Lung (tissue), 11 donors: ENCODE measurements at regions not wholly inside any gene's neighbourhood (a gene's known extent, or its start where the extent isn't known, plus 50 kb on each side); places are given as distances from the start of the nearest gene placed in this dataset.

Experiments
- ATAC-seq: fragments of 200-7000 bp; cut with Tn5 transposase; one replicate; pipeline ENCODE4 v1.9.1; 2020; ENCODE audit warnings: moderate number of reproducible peaks; ENCODE audit not compliant: insufficient read depth, low FRiP score
- DNase-seq, 3 donors: peaks; one replicate each; pipeline ENCODE4 v3.0.0-alpha.2; 2013 to 2017
- H3K27ac ChIP-seq, 2 donors: one replicate each; pipeline ENCODE4 v1.5.1; 2013; ENCODE audit warnings: mild to moderate bottlenecking in 2 of 2, moderate library complexity in 2 of 2, control low read depth in 1 of 2, inconsistent platforms in 1 of 2, low read depth in 1 of 2, low read length in 1 of 2
- H3K27me3 ChIP-seq, 3 donors: one replicate each; pipeline ENCODE4 v1.5.1; 2013; ENCODE audit warnings: low read length in 2 of 3; ENCODE audit not compliant: control insufficient read depth in 3 of 3, insufficient read depth in 3 of 3
- H3K36me3 ChIP-seq, 4 donors: one replicate each; pipeline ENCODE4 v1.5.1; 2013; ENCODE audit warnings: low read length in 4 of 4, mild to moderate bottlenecking in 1 of 4, moderate library complexity in 1 of 4; ENCODE audit not compliant: control insufficient read depth in 4 of 4, insufficient read depth in 4 of 4
- H3K4me1 ChIP-seq, 5 donors: one replicate each; pipeline ENCODE4 v1.5.1; 2013; ENCODE audit warnings: low read length in 5 of 5, mild to moderate bottlenecking in 2 of 5, moderate library complexity in 1 of 5; ENCODE audit not compliant: control insufficient read depth in 5 of 5, insufficient read depth in 5 of 5
- H3K4me3 ChIP-seq: one replicate; pipeline ENCODE4 v1.5.1; 2013; ENCODE audit warnings: mild to moderate bottlenecking, control low read depth, moderate library complexity
- H3K9ac ChIP-seq, 2 donors: one replicate each; pipeline ENCODE4 v1.5.1; 2013; ENCODE audit warnings: low read length in 2 of 2, control low read depth in 1 of 2; ENCODE audit not compliant: insufficient read depth in 1 of 2
- H3K9me3 ChIP-seq, 4 donors: one replicate each; pipeline ENCODE4 v1.5.1; 2013; ENCODE audit warnings: low read length in 3 of 4, mild to moderate bottlenecking in 1 of 4, moderate library complexity in 1 of 4; ENCODE audit not compliant: control insufficient read depth in 4 of 4, insufficient read depth in 3 of 4
- WGBS, 2 donors: extraction: QIAGEN DNeasy Blood & Tissue Kit; methylation state at CpG; one replicate each; pipeline ENCODE4 v1.1.7; 2013; 5-methylcytosine and 5-hydroxymethylcytosine counted together
- TF ChIP-seq, protein P1 (sequence below): IDR thresholded peaks from 2 replicates; pipeline ENCODE4 v1.5.1; 2012; ENCODE audit warnings: mild to moderate bottlenecking; ENCODE audit errors: control extremely low read depth, extremely low read depth
- donor health status: control.
- donor health status: control.
- donor health status: Bipolar disorder and iron deficiency.
- donor health status: healthy.
- donor health status: DM: yes; HTN: yes; CAD: no.

DNA sequence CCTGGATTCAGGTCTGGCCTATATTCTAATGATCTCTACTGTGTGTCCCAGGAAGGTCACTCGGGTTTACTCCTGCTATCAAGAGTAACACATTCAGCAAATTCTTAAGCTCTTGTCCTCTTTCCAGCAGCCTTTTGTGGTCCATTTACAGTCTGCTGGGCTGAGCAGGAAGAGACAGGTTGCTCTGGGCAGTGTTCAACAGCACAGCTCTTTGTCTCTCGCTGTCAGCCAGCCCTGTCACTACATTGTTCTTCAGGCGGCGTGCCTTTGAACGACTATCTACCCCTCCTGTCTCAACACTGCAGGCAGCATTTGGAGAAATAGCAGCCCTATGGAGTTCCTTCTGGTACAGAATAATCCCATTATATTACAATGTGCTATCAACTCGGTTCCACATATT lies 192.2 kb upstream of the TBX20 start:
- no peak for DNase-seq
- Histone ChIP-seq H3K4me1 (no peaks in the 10 kb centered on the region), H3K4me3 (no peak overlapping the region), H3K9me3 (peaks cover 0 to 2% (median 0%) of the 10 kb centered on the region in 4 donors), H3K36me3 (no peaks in the 10 kb centered on the region), H3K27ac (no peak overlapping the region), H3K27me3 (peaks cover 0 to 2% (median 0%) of the 10 kb centered on the region in 3 donors), H3K9ac (no peak overlapping the region)
- ATAC-seq: no peak
- 67% methylated on average over 6 of the region's 6 CpGs for WGBS, 2 donors
- TF ChIP-seq, protein P1, sequence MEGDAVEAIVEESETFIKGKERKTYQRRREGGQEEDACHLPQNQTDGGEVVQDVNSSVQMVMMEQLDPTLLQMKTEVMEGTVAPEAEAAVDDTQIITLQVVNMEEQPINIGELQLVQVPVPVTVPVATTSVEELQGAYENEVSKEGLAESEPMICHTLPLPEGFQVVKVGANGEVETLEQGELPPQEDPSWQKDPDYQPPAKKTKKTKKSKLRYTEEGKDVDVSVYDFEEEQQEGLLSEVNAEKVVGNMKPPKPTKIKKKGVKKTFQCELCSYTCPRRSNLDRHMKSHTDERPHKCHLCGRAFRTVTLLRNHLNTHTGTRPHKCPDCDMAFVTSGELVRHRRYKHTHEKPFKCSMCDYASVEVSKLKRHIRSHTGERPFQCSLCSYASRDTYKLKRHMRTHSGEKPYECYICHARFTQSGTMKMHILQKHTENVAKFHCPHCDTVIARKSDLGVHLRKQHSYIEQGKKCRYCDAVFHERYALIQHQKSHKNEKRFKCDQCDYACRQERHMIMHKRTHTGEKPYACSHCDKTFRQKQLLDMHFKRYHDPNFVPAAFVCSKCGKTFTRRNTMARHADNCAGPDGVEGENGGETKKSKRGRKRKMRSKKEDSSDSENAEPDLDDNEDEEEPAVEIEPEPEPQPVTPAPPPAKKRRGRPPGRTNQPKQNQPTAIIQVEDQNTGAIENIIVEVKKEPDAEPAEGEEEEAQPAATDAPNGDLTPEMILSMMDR: no peak

DNA sequence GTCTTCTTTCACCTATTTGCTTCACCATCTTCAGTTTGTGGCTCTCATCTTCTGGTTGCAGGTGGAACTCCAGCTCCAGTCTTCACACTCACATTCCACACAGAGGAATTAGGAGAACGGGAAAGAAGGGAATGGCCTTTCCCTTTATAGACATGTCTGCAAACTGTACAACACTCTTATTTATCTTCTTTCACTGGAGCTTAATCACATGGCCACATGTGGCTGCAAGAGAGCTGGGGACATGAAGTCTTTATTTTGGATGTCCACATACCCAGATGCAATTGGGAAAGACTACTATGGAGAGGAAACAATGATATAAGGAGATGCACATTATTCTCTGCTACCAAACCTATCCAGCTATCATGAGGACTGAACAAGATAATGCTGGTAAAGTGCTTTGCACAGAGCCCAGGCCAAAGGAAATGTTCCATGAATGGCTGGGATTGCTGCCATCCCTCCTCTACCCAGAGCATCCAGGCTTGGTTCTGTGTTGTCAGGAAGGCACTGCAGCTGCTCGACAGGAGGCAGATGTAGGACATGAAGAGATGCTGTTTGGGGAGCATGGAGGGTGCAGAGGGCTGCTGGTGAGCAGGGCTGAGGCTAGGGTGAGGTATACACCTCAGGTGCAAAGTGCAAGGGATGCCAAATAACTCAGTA lies 183.8 kb upstream of the TBX20 start:
- H3K4me3 ChIP-seq: no peak overlapping the region
- H3K9ac ChIP-seq: no peak overlapping the region
- H3K9me3 ChIP-seq: peaks cover 0 to 2% (median 0%) of the 10 kb centered on the region in 4 donors
- peaks cover 0 to 2% (median 0%) of the 10 kb centered on the region in 3 donors for H3K27me3 ChIP-seq
- H3K4me1 ChIP-seq: no peaks in the 10 kb centered on the region
- DNase-seq (no peak), ATAC-seq (no peak)
- no peak overlapping the region for H3K27ac ChIP-seq
- H3K36me3 ChIP-seq: no peaks in the 10 kb centered on the region
- 78 to 80% methylated on average over 2 of the region's 2 CpGs for WGBS, 2 donors
- TF ChIP-seq, protein P1: no peak

DNA sequence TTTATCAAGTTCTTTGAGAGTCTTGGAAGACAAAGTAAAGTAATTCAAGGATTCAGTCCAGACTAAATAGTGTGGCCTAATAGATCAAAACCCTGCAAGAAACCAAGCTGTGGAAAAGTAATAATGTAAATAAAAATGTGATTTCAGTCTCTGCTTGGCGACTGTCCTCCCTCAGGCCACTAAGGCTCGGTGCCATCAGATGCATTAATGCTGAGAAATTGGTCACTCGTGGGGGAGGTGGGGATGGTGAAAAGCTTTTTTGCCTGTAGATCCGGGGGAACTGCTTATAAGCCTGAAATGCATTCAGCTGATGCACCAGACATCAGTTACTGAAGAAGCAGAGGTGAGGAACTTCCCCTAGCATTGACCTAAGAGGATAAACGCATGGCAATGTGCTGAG lies 182.6 kb upstream of the TBX20 start:
- H3K9me3 ChIP-seq: peaks cover 0 to 2% (median 0%) of the 10 kb centered on the region in 4 donors
- TF ChIP-seq, protein P1: no peak
- no peaks in the 10 kb centered on the region for H3K27me3 ChIP-seq
- no peak overlapping the region for H3K27ac ChIP-seq
- no peak for DNase-seq
- H3K9ac ChIP-seq: no peak overlapping the region
- H3K36me3 ChIP-seq: no peaks in the 10 kb centered on the region
- ATAC-seq: no peak
- 67 to 77% methylated on average over 5 of the region's 5 CpGs for WGBS, 2 donors
- no peak overlapping the region for H3K4me3 ChIP-seq
- no peaks in the 10 kb centered on the region for H3K4me1 ChIP-seq
